HG03565 (cell line): ENCODE measurements at regions not wholly inside any gene's neighbourhood (a gene's known extent, or its start where the extent isn't known, plus 50 kb on each side); places are given as distances from the start of the nearest gene placed in this dataset.

Experiments
- ATAC-seq: cut with Tn5 transposase; IDR thresholded peaks from one replicate; pipeline ENCODE4 v1.9.1; 2021; ENCODE audit warnings: mild to moderate bottlenecking, moderate library complexity; ENCODE audit not compliant: unreplicated experiment

- no peak for ATAC-seq
Observed at GRCh38 chr16:85989863-85990643, 91.1 kb downstream of the IRF8 start.

GRCh38 chr16:85990861-85991301, 91.9 kb downstream of the IRF8 start:
- ATAC-seq = no peak

- no peak for ATAC-seq
Observed at GRCh38 chr16:85991425-85991824, 92.5 kb downstream of the IRF8 start.

GRCh38 chr16:85991856-85992255, 92.9 kb downstream of the IRF8 start:
- no peak for ATAC-seq

GRCh38 chr16:85992359-85992758, 93.4 kb downstream of the IRF8 start:
- ATAC-seq = no peak

GRCh38 chr16:85992779-85993178, 93.8 kb downstream of the IRF8 start:
- ATAC-seq = no peak

- ATAC-seq = no peak
Observed at GRCh38 chr16:85994492-85995490, 95.8 kb downstream of the IRF8 start.

- no peak for ATAC-seq
Observed at GRCh38 chr16:85995541-85996423, 96.8 kb downstream of the IRF8 start.

- ATAC-seq = no peak
Observed at GRCh38 chr16:85996843-85997242, 97.9 kb downstream of the IRF8 start.

GRCh38 chr16:85998171-85998867, 99.4 kb downstream of the IRF8 start:
- ATAC-seq = no peak

GRCh38 chr16:85998868-85999729, 100.1 kb downstream of the IRF8 start:
- ATAC-seq = no peak

- no peak for ATAC-seq
Observed at GRCh38 chr16:85999778-86000177, 100.8 kb downstream of the IRF8 start.

GRCh38 chr16:86002178-86002900, 103.4 kb downstream of the IRF8 start:
- ATAC-seq = peak; percentile 61

GRCh38 chr16:86007524-86007923, 108.6 kb downstream of the IRF8 start:
- no peak for ATAC-seq

GRCh38 chr16:86010680-86011141, 111.7 kb downstream of the IRF8 start:
- ATAC-seq = no peak

- no peak for ATAC-seq
Observed at GRCh38 chr16:86011532-86011931, 112.6 kb downstream of the IRF8 start.

- no peak for ATAC-seq
Observed at GRCh38 chr16:86012221-86012620, 113.3 kb downstream of the IRF8 start.

GRCh38 chr16:86013867-86014266, 114.9 kb downstream of the IRF8 start:
- no peak for ATAC-seq
